ENCODE measurements at regions not wholly inside any gene's neighbourhood (a gene's known extent, or its start where the extent isn't known, plus 50 kb on each side); places are given as distances from the start of the nearest gene placed in this dataset.

DNA sequence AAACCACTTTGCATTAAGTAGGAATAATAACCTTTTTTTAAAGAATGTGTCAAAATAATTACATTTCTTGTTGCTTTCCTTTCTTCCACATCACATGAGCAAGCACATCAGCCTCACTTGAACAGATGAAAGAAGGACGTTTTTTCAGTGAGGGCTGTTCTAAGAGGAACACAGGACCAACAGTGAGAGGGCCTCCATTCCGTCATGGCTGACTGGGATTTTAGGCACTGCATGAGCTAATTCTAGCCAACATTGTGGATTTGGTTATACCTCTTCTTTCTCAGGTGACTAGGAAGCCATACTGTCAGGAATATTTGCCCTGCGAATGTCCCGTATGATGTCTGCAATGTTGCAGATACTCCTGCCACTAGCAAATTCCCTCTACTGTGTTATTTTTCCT is 87.6 kb downstream of the LINC00237 start:
- no peak for TF ChIP-seq CTCF (IDR thresholded peaks at IDR 0.05)
- TF ChIP-seq POLR2A (IDR thresholded peaks at IDR 0.05) = no peak

Measured in thyroid gland (tissue), 4 donors.